Left renal cortex interstitium (tissue), 4 donors: ENCODE measurements at regions not wholly inside any gene's neighbourhood (a gene's known extent, or its start where the extent isn't known, plus 50 kb on each side); places are given as distances from the start of the nearest gene placed in this dataset.

ENCODE experiments used
- DNase-seq, 4 donors: peaks; one replicate each; pipeline ENCODE4 v3.0.0-alpha.2; 2013; ENCODE audit warnings: low read depth in 4 of 4, low spot score in 2 of 4, missing footprints in 1 of 4

- peak in 1 of 4 donors; percentile 55 for DNase-seq
Measured at GRCh38 chr16:85474621-85475217, 138.4 kb upstream of the GSE1 start.

DNA sequence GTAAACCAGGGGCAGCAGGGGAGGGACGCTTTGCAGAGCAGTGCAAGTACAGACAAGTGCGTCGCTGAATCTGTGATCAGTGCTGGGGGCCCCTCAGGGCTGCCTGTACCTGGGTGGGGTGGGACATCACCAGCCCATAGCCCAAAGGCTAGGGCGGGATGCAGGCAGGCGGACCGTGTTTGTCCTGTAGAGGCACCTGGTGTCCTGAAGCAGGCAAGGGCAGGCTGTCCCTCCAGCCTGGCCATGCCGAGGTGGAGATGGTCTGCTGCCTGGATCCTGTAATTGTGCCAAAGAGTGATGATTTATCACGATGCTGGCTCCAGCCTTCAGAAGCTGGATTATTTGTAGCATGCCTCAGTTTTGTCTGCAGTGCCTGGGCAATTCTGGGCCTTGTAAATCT is 137.9 kb upstream of the GSE1 start:
- DNase-seq = peak in 1 of 4 donors; percentile 50

GRCh38 chr16:85475691-85476300 is 137.3 kb upstream of the GSE1 start:
- no peak for DNase-seq

- no peak for DNase-seq
Measured at GRCh38 chr16:85476389-85476788, 136.7 kb upstream of the GSE1 start.

- DNase-seq = no peak
Measured at GRCh38 chr16:85477801-85478363, 135.2 kb upstream of the GSE1 start.

GRCh38 chr16:85479972-85480726 is 133.0 kb upstream of the GSE1 start:
- no peak for DNase-seq

DNA sequence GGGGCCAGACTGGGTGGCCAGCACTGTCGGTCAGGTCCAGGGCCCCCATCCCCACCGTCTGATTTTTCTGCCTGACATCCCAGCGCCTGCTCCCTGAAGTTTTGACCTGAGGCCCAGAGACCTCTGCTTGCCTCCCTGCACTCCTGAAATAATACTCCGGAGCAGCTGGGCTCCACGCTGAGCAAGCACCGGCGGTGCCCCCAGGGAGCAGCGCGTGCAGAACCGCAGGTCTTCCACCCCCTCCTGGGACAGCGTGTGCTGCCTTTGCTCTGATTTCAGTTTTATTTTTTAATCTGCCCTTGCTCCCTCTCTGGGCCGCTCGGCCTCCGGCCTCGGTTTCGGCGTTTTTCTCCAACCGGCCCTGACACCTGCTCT is 132.4 kb upstream of the GSE1 start:
- DNase-seq = no peak

GRCh38 chr16:85481206-85481605 is 131.9 kb upstream of the GSE1 start:
- DNase-seq = no peak

DNA sequence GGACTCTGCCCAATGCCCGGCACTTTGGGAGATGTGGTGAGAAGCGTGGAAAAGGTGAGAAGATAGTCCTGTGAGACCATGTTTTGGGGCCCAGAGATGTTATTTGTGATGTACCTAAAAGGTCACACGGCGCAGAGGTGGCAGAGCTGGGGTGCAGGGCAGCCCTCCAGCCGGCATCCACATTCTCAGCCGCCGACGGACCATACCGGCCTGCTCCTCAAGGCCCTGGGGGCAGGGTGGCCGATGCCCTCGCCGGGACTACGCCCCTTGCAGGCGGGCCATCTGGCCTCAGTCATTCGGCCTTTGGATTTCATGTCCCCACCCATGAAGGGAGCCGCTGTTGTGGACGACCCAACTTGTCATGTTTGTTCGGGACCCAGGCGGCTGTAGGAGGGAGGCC is 131.4 kb upstream of the GSE1 start:
- DNase-seq = no peak

DNA sequence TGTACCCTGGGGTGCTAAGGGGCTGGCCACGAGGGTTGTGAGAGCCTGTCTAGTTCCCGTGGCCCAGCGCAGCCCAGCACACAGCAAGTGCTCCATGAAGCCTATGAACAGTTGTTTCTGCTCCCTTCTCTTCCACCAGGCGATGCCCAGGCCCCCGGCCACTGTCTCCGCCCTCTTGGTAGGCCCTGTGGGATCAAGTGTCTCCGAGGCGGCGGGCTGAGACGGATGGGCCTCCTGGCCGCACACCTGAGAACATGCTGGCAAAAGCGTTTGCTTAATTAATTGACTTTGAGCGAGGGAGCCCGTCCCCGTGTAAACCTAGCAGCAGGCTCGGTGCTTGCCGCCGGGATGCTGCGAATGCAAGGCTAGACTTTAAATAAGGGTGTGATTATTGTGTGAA is 129.7 kb upstream of the GSE1 start:
- DNase-seq = no peak

GRCh38 chr16:85484347-85485300 is 128.5 kb upstream of the GSE1 start:
- no peak for DNase-seq

DNA sequence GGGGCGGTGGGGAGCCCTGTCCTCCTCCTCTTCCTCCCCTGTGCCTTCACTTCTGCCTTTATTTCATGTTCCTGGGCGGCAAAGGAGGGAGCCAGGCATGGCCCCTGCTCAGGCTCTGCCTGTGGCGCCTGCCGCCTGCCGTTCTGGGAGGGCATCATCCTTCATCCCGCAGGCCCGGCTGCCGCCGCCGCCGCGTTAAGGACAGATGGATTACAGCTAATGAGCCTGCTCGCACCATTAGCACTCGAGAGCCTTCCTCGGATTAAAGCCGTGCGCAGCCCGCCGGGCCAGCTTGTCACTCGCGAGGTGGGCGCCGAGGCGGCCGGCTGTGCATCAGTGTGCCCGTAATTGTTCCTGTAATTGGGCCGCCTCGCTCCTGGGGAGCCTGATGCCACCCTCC is 127.7 kb upstream of the GSE1 start:
- no peak for DNase-seq

DNA sequence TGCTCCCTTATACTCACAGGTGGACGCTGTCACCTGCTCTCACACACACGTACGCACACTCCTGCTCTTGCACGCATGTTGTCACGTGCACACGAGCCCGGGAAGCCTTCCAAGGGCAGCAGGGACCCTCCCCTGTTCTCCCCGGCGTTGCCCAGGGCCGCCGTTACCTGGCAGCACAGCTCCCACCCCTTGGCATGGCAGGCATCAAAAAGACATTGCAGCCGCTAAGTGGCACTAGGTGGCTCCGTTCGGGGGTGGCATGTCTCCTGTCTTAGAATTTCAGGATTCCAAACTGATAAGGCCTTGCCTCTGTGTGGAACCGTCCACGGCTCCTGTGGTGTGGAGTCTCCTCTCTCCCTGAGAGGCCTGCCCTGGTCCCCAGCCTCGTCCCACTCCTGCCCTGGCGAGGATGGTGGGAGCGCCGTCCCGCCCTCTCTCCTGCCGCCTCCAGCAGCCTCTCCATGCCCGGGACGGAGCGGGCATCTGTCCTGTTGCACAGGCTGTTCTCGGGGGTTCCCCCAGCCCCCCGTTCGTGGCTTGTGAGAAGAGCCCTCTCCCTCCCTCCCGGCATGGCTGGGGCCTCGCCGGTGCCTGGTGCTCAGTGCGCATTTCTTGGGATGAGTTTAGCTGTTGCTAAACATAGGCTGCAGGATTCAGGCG is 126.7 kb upstream of the GSE1 start:
- no peak for DNase-seq

GRCh38 chr16:85488414-85488813 is 124.7 kb upstream of the GSE1 start:
- DNase-seq = no peak

DNA sequence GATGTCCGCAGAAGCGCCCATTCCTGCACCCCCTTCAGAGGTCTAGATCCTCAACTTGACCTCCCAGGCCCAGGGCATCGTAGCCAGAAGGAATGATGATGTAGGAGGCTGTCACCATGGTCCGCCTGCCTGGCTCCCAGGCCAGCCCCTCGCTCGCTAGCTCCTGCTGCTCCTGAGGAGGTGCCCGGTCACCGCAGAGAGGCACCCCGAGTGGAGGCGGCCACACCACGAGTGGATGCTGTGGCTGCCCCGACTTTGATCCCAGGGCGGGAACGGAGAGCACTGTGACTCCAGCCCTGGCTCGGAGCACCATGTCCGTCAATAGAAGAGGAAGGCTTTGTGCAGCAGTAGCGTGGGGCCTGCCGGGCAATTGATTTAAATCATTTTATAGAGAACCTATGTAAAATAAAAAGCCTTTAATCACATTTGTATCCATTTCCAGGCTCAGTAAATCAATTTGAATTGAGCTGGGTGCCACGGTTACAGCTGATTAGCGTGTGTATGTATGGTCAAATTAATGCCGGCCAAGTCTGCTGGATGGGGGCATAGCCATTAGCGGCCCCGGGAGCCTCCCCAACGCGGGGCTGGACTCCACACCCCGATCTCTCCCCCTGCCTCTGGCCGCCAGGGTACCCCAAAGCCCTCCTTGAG is 122.6 kb upstream of the GSE1 start:
- DNase-seq = no peak

DNA sequence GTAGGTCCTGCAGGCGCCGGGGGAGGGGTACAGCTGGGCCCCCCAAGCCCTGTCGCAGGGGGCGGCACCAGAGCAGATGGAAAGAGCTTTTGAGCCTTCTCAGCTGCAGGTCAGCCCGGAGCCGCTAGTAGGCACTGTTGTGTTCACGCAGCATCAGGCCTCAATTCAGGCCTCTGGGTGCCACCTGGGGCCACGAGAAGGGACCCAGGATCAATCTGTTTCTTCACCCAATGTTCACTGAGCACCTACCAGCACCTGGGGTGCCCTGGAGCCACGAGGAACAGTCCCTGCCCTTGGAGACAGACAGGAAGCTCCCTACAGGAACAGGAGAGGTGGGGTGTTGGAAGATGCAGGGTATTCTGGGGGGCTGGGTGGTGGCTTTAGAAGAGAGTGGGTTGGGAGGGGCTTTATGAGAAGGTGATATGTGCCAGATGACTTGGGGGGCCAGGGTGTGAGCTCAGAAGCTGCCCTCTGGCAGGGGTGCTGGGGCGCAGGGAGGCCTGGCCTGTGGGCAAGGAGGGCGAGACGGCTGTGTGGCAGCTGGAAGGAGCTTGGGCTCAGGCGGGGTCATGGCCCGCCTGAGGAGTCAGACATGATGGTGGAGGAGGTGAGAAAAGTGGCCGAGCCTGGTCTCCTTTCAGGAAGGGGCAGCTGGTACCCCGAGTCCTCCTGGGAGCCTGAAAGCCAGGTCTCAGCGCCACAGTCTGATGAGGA is 121.9 kb upstream of the GSE1 start:
- DNase-seq = no peak

DNA sequence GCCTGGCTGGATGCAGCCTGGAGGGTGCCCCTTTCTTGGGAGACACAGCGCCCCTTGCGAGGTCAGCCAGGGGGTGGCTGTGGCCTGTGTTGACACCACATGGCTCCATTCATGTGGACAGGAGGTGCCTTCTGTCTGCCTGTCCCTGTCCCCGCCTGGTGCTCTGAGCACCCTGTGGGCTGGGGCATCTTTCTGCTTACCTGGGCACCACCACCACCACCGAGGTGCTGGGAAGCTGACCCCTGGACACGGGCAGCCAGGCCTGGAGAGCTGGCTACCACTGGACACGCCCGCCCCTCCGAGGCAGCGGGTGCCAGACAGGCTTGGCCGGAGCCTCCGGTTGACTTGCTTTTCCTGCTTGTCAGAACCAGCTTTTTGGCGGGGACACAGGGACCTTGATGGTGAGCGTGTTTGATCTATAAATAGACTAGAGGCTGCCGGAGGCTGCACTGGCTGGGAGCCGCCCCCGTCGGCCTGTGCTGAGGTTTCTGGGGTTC is 121.3 kb upstream of the GSE1 start:
- no peak for DNase-seq

GRCh38 chr16:85492295-85492864 is 120.7 kb upstream of the GSE1 start:
- no peak for DNase-seq

- no peak for DNase-seq
Measured at GRCh38 chr16:85494315-85494714, 118.8 kb upstream of the GSE1 start.
